ENCODE measurements at regions not wholly inside any gene's neighbourhood (a gene's known extent, or its start where the extent isn't known, plus 50 kb on each side); places are given as distances from the start of the nearest gene placed in this dataset.

- TF ChIP-seq POLR2AphosphoS5 (IDR thresholded peaks at IDR 0.05; ENCODE audit: borderline replicate concordance, low read depth, low read length) (no peak), EZH2 (IDR thresholded peaks at IDR 0.05) (no peak)
Measured at GRCh38 chr12:34108967-34109366, 86.7 kb downstream of the ALG10 start.
